Common myeloid progenitor, CD34-positive (primary cell): ENCODE measurements at regions not wholly inside any gene's neighbourhood (a gene's known extent, or its start where the extent isn't known, plus 50 kb on each side); places are given as distances from the start of the nearest gene placed in this dataset.

Experiments used
- CTCF ChIA-PET: fragments of 350-600 bp; sonication (Branson Sonifier 250); formaldehyde crosslinking; loops from one replicate; lab custom pipeline; 2021; ENCODE audit warnings: antibody characterized with exemption; lab: Charles Lee
- POLR2A ChIA-PET: fragments of 350-600 bp; sonication (Branson Sonifier 250); formaldehyde crosslinking; loops from one replicate; lab custom pipeline; 2021; ENCODE audit warnings: antibody characterized with exemption; lab: Charles Lee
- DNase-seq, 3 donors: peaks; one replicate each; pipeline versions ENCODE4 v3.0.0 to v3.0.0-alpha.2; 2013
- H3K27ac ChIP-seq, 2 experiments: 1 replicate in 1 of 2; 2 replicates in 1 of 2; pipeline ENCODE4 v1.7.0; 2013; ENCODE audit warnings: inconsistent platforms in 2 of 2, low read length in 2 of 2, mild to moderate bottlenecking in 2 of 2, low read depth in 1 of 2, moderate library complexity in 1 of 2; ENCODE audit not compliant: severe bottlenecking in 2 of 2, insufficient read depth in 1 of 2, poor library complexity in 1 of 2
- H3K27me3 ChIP-seq, 5 experiments: replicated peaks in 2 of 5; 1 replicate in 3 of 5; 2 replicates in 2 of 5; pipeline versions ENCODE4 v1.6.1 to v1.7.0; 2013; ENCODE audit warnings: low read length in 4 of 5, mild to moderate bottlenecking in 2 of 5, moderate library complexity in 2 of 5, inconsistent platforms in 1 of 5; ENCODE audit not compliant: insufficient read depth in 5 of 5, control insufficient read depth in 4 of 5
- H3K36me3 ChIP-seq, 4 experiments: 1 replicate in 2 of 4; 2 replicates in 2 of 4; pipeline versions ENCODE4 v1.6.1 to v1.7.0; 2013; ENCODE audit warnings: low read length in 3 of 4, control low read depth in 1 of 4, mild to moderate bottlenecking in 1 of 4; ENCODE audit not compliant: control insufficient read depth in 4 of 4, insufficient read depth in 4 of 4
- H3K4me1 ChIP-seq, 4 experiments: 1 replicate in 3 of 4; 2 replicates in 1 of 4; pipeline versions ENCODE4 v1.6.1 to v1.7.1; 2013; ENCODE audit warnings: low read length in 3 of 4, mild to moderate bottlenecking in 3 of 4, control low read depth in 1 of 4, inconsistent platforms in 1 of 4, moderate library complexity in 1 of 4; ENCODE audit not compliant: control insufficient read depth in 4 of 4, insufficient read depth in 4 of 4; ENCODE audit errors: control extremely low read depth in 1 of 4
- H3K4me3 ChIP-seq, 7 experiments: 1 replicate in 4 of 7; 2 replicates in 3 of 7; pipeline versions ENCODE4 v1.5.1 to v1.7.0; 2013; ENCODE audit warnings: mild to moderate bottlenecking in 7 of 7, low read length in 6 of 7, moderate library complexity in 6 of 7, inconsistent platforms in 2 of 7, low read depth in 2 of 7, control low read depth in 1 of 7; ENCODE audit not compliant: insufficient read depth in 4 of 7, control insufficient read depth in 1 of 7; ENCODE audit errors: extremely low read depth in 1 of 7
- H3K9me3 ChIP-seq, 5 experiments: 1 replicate in 4 of 5; 2 replicates in 1 of 5; pipeline versions ENCODE4 v1.6.1 to v1.7.1; 2013; ENCODE audit warnings: low read length in 4 of 5, mild to moderate bottlenecking in 2 of 5, inconsistent platforms in 1 of 5, low read depth in 1 of 5, moderate library complexity in 1 of 5; ENCODE audit not compliant: control insufficient read depth in 4 of 5, insufficient read depth in 2 of 5; ENCODE audit errors: control extremely low read depth in 1 of 5
- WGBS: methylation state at CpG from one replicate; pipeline ENCODE4 v1.1.5; 2013; ENCODE audit not compliant: insufficient coverage; 5-methylcytosine and 5-hydroxymethylcytosine counted together

DNA sequence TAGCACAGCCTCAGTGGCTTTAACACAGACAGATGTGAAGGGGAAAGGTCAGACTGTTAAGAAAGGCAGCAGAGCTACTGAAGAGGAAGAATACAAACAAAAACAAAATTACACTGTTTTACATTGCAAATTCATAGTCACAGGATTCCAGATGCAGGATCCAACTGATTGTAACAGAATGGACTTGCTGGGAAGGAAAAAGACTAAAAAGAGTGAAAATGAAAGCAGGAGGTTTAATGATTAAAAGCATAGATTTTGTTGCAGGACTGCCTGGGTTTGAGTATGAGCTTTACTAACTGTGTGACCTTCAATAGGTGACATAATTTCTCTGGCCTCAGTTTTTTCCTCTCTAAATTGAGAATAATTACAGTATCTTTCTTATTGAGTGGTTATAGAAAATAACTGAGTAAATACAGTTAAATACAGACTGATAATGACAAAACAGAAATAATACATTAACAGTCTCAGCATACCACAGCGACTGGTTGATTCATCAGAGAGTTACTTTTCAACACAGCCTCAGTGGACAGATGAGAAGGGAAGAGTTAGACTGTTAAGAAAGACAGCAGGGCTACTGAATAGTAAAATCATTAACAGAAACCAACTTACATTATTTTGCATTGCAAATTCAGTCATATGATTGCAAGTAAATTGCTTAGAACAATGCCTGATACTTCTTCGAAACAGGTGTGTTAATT, 704.2 kb upstream of the TENM4 start:
- Histone ChIP-seq H3K4me1 (no peaks in the 10 kb centered on the region), H3K4me3 (no peak overlapping the region), H3K27ac (no peak overlapping the region), H3K9me3 (no peaks in the 10 kb centered on the region), H3K36me3 (no peaks in the 10 kb centered on the region), H3K27me3 (no peaks in the 10 kb centered on the region)
- ChIA-PET CTCF (no interaction called here), POLR2A (no interaction called here)
- no peak for DNase-seq
- no CpG with 5 or more reads among the region's 2 CpGs for WGBS

DNA sequence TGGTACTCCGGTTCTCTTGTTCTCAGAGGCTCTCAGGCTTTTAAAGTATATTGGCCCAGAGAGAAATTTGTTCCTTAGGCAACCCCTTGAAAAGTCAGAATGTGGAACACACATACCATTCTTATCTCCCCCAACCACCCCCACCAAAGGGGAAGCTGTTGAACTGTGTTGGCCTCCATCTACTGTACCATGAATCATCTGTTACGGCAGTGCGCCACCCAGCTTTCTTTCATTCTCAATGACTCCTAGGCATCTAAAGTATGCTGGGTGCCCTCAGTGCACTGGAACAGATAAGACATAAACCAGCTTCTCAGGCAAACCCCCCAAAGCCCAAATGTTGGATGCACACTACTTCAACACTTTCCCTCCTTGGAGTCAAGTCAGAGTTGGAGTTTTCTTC, 696.2 kb upstream of the TENM4 start:
- WGBS, result 44% methylated on average over 3 of the region's 3 CpGs

GRCh38 chr11:80129396-80129795, 688.6 kb upstream of the TENM4 start:
- no peak for DNase-seq
- Histone ChIP-seq H3K4me3 (no peak overlapping the region), H3K9me3 (no peaks in the 10 kb centered on the region), H3K4me1 (no peaks in the 10 kb centered on the region), H3K27ac (no peak overlapping the region), H3K27me3 (no peaks in the 10 kb centered on the region), H3K36me3 (no peaks in the 10 kb centered on the region)
- CTCF ChIA-PET, result interaction anchor here (0.7 kb wide), 1 partner anchor 635 kb away, joined by 3 read pairs; no protein-coding TSS in a partner anchor
- POLR2A ChIA-PET, result no interaction called here

More for the DNA sequence above, 696.2 kb upstream of the TENM4 start:
- Histone ChIP-seq H3K27ac (no peak overlapping the region), H3K36me3 (no peaks in the 10 kb centered on the region), H3K4me1 (no peaks in the 10 kb centered on the region), H3K4me3 (no peak overlapping the region), H3K27me3 (no peaks in the 10 kb centered on the region), H3K9me3 (no peaks in the 10 kb centered on the region)
- no peak for DNase-seq
- CTCF ChIA-PET, result no interaction called here
- POLR2A ChIA-PET, result no interaction called here

DNA sequence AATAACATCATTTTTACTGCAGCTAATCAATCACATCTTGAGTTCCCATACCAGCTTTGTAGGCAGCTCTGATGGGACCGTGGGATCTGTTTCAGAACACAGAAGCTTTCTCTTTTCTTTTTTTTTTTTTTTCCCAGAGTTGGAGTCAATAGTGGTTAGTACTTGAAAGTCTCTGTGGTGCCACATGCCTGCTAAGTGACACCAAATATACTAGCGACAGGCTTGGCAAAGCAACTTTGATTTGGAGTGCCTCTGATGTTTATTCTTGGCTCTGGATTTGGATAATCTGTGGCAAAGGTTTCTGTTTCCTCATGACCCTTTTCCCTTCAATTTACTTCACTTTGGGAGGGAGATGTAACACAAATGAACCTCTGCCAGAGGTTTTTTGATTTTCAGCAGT, 681.4 kb upstream of the TENM4 start:
- CTCF ChIA-PET, result no interaction called here
- Histone ChIP-seq H3K27ac (no peak overlapping the region), H3K4me1 (no peaks in the 10 kb centered on the region), H3K36me3 (no peaks in the 10 kb centered on the region), H3K9me3 (no peaks in the 10 kb centered on the region), H3K27me3 (peaks cover 0 to 2% (median 0%) of the 10 kb centered on the region in 5 experiments), H3K4me3 (no peak overlapping the region)
- 70% methylated on average over 1 of the region's 2 CpGs for WGBS
- POLR2A ChIA-PET, result no interaction called here
- DNase-seq, result no peak

- 94% methylated on average over 2 of the region's 2 CpGs for WGBS
- POLR2A ChIA-PET, result no interaction called here
Measured at GRCh38 chr11:80118073-80118472, 677.2 kb upstream of the TENM4 start.

GRCh38 chr11:80116796-80117195, 676.0 kb upstream of the TENM4 start:
- ChIA-PET CTCF (interaction anchor here (0.7 kb wide), 1 partner anchor 195 kb away, joined by 3 read pairs; no protein-coding TSS in a partner anchor), POLR2A (no interaction called here)
- Histone ChIP-seq H3K4me3 (no peak overlapping the region), H3K36me3 (no peaks in the 10 kb centered on the region), H3K27ac (no peak overlapping the region), H3K4me1 (no peaks in the 10 kb centered on the region), H3K27me3 (no peaks in the 10 kb centered on the region), H3K9me3 (no peaks in the 10 kb centered on the region)
- 76% methylated on average over 3 of the region's 3 CpGs for WGBS
- DNase-seq, result no peak

More at GRCh38 chr11:80118073-80118472, 677.2 kb upstream of the TENM4 start:
- H3K27ac ChIP-seq, result no peak overlapping the region
- H3K4me1 ChIP-seq, result no peaks in the 10 kb centered on the region
- H3K27me3 ChIP-seq, result no peaks in the 10 kb centered on the region
- H3K9me3 ChIP-seq, result no peaks in the 10 kb centered on the region
- CTCF ChIA-PET, result no interaction called here
- no peak for DNase-seq
- H3K4me3 ChIP-seq, result no peak overlapping the region
- H3K36me3 ChIP-seq, result no peaks in the 10 kb centered on the region

DNA sequence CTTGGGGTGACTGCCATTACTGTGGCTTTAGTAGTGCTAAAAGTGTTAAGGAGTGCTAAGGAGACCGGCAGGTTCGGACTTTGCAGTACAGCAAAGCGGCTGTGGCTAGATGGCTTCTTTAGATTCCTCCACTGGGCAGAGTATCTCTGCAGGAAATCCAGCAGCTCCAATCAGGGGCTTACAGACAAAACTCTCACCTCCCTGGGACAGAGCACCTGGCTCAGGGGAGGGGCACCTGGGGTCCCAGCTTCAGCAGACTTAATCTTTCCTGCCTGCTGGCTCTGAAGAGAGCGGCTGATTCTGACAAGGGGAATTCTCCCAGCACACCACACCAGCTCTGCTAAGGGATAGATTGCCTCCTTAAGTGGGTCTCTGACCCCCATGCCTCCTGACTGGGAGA, 668.8 kb upstream of the TENM4 start:
- no peaks in the 10 kb centered on the region for H3K9me3 ChIP-seq
- no peak overlapping the region for H3K4me3 ChIP-seq
- H3K27me3 ChIP-seq, result no peaks in the 10 kb centered on the region
- no peaks in the 10 kb centered on the region for H3K36me3 ChIP-seq
- CTCF ChIA-PET, result no interaction called here
- no peak for DNase-seq
- POLR2A ChIA-PET, result no interaction called here
- no peaks in the 10 kb centered on the region for H3K4me1 ChIP-seq
- no peak overlapping the region for H3K27ac ChIP-seq
- 73% methylated on average over 3 of the region's 4 CpGs for WGBS
